GM18873 (cell line): ENCODE measurements at regions not wholly inside any gene's neighbourhood (a gene's known extent, or its start where the extent isn't known, plus 50 kb on each side); places are given as distances from the start of the nearest gene placed in this dataset.
A peak's percentile ranks its signal among the peaks of the same experiment; 100 is the strongest.
"Not testable (repeated sequence)": the region's sequence is repeated elsewhere in the genome, so short reads cannot be mapped to it uniquely, and the experiment has no call there.

Source experiments
- ATAC-seq: cut with Tn5 transposase; IDR thresholded peaks from one replicate; pipeline ENCODE4 v1.9.1; 2021; ENCODE audit warnings: mild to moderate bottlenecking, moderate library complexity, moderate number of reproducible peaks; ENCODE audit not compliant: unreplicated experiment, low FRiP score

DNA sequence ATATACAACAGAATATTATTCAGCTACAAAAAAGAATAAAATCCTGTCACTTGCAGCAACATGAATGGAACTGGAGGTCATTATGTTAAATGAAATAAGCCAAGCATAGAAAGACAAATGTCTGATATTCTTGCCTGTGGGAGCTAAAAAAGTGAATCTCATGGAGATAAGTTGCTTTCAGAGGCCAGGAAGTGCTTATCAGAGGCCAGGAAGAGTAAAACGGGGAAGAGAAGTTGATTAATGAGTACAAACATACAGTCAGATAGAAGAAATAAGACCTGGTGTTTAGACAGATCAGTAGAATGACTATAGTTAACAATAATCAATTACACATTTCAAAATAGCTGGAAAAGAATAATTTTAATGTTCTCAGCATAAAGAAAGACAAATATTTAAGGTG, 54.4 kb upstream of the CPHXL start:
- no peak for ATAC-seq

DNA sequence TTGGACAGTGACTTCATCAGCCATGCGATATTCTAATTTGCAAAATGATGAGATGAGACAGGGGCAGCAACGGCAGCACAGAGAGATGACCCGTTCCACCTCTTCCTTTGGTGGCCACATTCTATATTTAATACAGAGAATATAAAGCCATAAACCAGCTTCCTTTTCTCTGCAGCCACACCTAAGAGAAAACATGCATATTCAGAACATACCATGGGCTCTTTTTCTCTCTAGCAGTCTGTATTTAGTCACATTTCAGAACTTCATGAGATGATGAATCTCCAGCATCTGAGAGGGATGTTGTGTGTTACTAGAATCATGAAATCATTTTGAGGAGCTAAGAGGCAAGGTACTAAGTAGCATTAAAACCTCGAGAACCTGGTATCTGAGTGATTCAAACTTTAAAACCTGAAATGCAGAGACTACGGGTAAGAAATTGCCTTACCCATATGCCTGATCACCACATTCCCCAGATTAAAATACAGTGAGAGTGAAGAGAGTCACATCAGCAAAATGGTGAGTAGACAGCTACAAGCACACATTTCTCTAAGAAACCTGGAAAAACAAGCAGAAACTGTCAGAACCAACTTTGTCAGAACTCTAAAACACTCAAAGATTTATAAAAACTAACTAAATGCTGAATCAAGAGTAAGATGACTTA, 55.5 kb upstream of the CPHXL start:
- ATAC-seq = no peak

DNA sequence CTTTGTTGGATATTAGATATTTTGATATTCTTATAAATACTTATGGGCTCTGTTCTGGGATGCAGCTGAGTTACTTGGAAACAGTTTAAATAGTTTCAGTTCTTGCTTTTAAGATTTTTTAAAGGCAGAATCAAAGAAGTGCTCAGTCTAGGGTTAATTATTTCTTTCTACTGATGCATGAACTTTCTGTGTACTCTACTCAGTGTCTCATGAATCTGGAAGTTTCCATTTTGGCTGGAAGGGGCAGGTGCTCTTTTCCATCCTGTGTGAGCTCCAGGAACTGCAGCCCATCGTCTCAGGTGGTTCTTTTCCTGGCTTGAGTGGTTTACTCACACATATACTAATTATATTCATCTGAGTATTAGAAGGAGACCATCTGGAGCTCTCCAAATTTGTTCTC, 61.1 kb upstream of the CPHXL start:
- ATAC-seq = no peak

DNA sequence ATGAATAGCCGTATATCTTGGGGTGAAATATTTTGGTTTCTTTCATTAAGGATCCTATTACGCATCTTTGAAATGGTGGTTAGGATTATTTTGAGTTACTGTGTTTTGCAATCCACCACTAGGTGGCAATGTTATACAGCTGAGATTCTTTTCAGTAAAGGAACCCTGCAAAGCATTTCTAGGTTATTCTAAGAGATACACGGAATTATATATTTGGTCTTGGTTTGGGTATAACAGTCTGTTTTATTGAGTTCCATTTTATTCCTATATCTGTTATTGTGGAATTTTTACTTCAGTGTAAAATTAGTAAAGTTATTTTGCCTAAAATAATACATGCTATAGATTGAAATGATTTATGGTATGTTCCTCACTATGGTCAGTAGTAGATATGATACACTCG, 62.9 kb upstream of the CPHXL start:
- ATAC-seq = peak; percentile 61

DNA sequence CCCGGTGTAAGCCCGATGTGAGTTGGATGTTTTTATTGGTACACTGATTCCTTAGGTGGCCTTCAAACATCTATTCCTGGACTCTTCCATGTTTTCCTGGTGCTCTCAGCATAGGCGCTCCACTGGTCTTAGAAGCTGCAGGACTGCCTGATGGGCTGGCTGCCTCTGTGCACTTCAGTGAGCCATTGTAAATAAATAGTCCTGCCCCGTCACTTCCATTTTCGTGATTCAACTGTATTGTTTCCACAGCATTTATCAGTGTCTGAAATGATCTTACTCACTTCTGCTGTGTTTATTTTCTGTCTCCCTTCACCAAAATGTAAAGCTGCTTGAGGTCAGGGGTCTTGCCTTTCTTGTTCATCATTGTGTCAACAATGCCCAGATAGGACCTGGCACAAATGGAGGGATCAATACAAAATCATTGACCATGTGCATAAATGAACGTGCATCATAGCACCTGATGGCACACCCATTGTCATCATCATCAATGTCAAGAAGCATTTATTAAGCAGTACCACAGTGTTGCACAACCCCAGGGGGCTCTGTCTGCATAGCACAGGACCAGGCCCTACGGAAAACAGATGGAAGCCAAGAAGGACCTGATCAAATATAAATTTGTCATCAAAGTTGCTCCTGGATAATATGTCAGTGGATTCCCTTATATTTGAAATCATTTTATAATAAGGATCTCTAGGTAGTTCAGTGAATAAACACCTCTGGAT, 66.6 kb upstream of the CPHXL start:
- no peak for ATAC-seq

DNA sequence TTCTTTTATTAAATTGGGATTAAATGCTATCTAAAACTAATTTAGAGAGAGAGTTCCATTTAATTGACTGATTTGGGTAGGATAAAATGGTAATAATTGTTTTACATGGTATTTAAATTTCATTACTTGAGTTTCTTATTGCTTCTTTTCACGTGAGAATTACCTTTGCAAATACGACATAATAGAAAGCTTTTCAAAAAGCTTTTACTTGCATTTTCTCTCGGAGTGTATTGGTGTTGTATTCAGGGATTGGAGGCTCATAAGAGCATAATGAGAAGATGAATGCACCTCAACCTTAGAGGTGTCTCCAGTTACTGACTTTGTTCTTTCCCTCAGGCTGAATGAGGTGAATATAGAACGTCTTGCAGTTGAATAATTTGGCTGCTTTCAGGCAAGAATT, 67.4 kb upstream of the CPHXL start:
- ATAC-seq = no peak

DNA sequence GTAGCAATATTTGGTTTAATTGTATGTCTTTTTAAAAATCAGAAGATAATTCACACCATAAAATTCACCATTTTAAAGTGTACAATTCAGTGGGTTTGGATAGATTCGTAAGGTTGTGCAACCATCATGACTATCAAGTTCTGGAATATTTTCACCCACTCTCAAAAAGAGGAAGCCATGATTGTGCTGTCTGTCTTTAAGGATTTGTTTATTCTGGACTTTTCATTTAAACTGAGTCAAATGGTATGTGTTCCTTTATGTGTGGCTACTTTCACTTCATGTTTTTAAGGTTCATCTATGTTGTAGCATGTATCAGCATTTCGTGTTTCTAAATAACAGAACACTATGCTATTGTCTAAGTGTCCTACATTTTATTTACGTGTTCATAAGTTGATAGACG, 68.1 kb upstream of the CPHXL start:
- ATAC-seq = no peak

DNA sequence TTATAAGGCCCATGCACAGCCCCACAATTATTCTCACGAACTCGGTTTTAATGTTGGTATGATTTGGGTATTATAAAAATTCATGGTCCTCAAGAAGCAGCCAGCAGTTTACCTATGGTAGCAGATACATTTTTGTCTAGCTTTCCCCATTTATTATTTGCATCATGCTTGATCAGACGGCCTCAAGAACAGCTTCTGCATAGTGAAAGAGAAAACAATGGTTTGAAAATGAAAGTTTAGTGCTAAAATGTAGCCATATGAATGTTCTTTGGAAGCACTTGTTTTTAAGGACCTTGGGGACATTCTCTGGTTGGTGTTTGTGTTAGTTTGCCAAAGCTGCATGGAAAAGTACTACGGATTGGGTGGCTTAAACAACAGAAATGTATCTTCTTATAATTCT, 72.4 kb upstream of the CPHXL start:
- ATAC-seq = no peak

DNA sequence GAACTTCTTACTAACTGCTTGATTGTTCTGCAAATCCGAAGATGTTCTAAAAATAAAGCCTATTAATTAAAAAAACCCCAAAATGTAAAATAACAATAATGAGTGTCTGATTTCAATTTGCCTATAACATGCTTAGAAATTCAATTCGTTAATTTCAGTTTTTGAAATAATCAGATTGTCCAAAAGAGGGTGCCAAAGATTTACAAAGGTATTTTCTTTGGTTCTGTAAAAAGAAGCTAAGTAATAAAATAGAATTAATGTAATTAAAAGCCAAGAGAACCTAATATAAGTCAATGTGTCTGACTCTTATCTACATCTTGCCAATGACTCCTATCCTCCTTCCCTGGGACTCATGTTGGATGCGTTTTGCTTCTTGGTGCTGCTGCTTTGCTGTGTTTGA, 75.0 kb upstream of the CPHXL start:
- ATAC-seq = no peak

DNA sequence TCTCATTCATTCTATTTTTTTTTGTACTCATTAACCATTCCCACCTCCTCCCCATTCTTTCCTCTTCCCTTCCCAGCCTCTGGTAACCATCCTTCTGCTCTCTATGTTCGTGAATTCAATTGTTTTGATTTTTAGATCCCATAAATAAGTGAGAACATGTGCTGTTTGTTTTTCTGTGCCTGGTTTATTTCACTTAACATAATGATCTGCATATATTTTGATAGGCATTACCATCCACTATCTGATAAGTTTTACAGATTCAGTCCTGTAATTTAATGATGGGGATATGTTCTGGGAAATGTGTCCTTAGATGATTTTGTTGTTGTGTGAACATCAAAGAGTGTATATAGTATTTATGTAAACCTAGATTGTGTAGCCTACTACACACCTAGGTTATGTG, 77.5 kb upstream of the CPHXL start:
- no peak for ATAC-seq

DNA sequence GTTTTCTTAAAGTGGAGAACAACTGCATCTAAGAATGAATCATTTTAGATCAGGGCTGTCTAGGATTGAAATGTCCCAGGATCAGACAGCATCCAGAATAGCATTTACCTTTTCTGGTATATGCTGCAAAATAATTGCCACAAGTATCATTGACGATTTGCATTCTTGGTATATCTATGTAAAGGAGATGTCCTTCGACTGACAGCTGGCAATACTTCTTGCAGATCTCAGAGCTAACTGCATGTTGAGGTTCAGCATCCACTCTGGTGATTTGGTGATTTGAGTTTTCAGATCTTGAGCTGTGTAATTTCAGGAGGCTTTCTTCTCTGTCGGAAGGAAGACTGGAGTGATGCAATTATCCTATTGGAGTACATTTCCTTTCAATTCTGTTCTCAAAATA, 78.1 kb upstream of the CPHXL start:
- no peak for ATAC-seq

DNA sequence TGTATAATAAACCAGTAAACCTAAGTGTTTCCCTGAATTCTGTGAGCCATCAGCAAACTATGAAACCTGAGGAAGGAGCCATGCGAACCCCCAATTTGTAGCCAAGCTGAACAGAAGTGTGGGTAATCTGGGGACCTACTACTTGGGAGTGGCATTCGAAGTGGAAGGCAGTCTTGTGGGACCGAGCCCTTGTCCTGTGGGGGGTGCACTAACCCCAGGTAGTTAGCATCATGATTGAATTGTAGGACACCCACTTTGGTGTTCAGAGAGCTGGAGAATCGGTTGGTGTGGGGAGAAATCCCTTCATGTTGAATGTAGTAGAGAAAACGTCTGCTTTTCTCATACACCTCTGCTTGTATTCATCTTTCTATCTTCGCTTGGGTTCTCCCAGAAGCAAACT, 79.7 kb upstream of the CPHXL start:
- no peak for ATAC-seq

DNA sequence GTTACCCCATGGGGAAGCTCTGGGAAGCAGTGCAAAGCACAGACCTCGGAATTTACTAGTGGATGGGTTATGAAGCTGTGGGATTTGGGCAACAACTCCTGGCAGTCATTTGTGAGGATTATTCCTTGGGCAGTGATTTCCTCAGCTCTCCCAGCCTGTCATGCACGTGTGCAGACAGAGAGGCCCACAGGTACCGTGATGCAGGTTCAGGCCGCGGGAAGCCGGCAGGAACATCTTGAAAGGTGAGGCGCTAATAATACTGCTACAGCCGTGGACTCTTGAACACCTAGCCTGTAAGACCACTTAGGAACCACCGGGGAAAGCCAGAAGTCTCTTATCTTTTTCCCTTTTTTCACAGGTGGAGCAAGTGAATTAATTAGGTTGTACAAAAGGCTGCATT, 80.2 kb upstream of the CPHXL start:
- no peak for ATAC-seq

DNA sequence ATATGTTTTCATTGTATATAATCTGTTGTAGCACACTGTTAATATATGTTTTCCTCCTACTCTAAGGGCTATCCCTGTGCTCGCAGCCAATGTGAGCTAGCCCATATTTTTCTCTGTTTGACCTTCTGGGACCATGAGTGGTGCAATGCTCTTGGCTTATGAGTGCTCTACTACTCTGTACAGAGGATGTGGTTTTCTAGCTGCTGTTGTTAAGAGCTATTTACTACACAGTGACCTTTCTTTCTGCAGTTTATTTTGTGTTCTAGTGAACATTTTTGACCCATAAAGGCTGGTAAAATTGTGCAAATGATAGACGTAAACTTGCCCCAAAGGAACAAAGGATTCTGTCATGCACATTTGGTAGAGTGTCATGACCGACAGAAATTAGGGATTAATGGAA, 84.1 kb upstream of the CPHXL start:
- ATAC-seq = no peak

DNA sequence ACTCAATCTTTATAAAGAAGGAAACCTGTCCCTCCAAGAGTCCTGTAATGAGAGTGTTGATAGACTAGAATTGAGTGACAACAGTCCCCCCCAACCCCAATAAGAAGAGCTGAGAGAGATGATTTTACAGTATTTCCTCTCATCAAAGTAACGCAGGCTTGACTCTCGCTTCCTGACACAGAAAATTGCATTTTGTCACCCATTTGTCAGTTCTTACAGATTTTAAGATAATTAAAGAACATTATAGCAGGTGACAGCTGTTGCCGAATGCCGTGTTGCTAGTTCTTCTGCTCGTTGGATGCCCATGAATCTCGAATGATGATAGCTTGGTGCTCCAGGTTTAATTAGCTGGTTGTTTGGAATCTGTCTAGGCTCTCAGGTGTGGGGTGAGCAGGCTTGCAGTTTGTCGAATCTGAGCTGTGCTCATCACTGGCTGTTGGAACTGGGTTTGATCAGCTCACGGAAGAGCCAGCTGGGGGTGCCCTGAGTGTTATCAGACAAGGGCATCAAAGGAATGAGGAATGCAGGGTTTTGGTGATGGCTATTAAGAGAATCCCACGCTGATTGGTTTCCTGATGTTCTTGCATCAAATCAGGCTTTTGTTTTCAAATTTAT, 84.8 kb upstream of the CPHXL start:
- no peak for ATAC-seq

DNA sequence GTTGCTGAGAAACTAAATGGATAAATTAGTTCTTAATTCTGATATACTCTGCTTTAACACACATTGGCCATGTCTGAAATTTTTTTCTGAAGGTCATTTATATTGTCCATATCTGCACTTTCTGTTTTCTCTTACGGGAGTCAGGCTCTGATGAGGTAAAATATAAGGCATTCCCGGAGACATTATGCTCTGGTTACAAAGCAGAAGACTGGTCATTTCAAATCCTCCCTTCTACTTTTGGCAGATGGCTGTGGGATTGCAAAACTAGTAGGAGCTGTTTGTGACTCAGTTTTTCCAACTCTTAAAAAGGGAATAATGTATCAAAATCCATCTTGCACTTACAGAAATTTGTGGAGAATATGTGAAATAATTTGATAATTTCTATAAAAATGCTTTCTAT, 92.2 kb upstream of the CPHXL start:
- ATAC-seq = no peak

DNA sequence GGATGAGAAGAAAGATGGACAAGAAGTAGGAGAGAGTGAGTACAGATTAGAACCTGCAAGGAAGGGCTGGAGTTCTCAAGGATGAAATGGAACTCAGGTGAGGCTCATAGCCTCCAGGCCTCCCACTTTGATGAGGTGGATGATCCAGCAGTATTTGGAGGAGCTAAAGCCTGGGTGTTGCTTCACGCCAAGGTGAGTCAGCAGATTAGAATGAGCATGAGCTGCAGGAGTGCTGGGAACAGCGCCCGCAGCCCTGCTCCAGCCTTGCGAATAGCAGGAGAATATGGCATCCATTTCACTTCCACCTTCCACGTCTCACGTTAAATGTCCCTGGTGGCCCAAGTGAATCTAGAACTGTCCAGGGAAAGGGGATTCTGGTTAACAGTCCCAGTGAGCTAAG, 94.4 kb upstream of the CPHXL start:
- no peak for ATAC-seq

DNA sequence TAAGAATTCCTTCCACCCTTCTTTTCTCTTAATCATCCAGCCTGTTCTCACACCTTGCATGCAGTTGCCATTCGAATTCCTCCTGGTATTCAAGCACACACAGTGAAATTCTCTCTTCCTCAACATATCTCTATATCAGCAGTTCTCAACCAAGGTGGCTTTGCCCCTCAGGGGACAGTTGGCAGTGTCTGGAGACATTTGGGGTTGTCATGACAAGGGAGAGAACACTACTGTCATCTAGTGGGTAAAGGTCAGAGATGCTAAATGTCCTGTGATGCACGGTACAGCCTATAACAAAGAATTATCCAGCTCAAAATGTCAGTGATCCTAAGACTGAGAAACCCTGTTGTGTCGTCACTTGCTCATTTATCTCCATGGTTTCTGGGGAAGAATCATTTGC, 94.8 kb upstream of the CPHXL start:
- no peak for ATAC-seq

DNA sequence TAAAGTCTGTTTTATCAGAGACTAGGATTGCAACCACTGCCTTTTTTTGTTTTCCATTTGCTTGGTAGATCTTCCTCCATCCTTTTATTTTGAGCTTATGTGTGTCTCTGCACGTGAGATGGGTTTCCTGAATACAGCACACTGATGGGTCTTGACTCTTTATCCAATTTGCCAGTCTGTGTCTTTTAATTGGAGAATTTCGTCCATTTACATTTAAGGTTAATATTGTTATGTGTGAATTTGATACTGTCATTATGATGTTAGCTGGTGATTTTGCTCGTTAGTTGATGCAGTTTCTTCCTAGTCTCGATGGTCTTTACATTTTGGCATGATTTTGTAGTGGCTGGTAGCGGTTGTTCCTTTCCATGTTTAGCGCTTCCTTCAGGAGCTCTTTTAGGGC, 99.5 kb upstream of the CPHXL start:
- not testable (repeated sequence) for ATAC-seq

DNA sequence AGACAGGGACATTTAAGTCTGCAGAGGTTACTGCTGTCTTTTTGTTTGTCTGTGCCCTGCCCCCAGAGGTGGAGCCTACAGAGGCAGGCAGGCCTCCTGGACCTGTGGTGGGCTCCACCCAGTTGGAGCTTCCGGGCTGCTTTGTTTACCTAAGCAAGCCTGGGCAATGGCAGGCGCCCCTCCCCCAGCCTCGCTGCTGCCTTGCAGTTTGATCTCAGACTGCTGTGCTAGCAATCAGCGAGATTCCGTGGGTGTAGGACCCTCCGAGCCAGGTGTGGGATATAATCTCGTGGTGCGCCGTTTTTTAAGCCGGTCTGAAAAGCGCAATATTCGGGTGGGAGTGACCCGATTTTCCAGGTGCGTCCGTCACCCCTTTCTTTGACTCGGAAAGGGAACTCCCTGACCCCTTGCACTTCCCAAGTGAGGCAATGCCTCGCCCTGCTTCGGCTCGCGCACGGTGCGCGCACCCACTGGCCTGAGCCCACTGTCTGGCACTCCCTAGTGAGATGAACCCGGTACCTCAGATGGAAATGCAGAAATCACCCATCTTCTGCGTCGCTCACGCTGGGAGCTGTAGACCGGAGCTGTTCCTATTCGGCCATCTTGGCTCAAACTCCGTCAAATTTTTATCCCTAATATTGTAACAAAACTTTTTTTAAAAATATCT, 101.2 kb upstream of the CPHXL start:
- not testable (repeated sequence) for ATAC-seq

DNA sequence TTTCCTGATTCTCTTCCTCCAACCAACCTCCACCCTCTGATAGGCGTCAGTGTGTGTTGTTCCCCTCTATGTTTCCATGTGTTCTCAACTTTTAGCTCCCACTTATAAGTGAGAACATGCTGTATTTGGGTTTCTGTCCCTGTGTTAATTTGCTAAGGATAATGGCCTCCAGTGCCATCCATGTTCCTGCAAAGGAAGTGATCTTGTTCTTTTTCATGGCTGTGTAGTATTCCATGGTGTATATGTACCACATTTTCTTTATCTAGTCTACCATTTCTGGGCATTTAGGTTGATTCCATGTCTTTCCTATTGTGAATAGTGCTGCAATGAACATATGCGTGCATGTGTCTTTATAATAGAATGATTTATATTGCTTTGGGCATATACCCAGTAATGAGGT, 107.1 kb upstream of the CPHXL start:
- not testable (repeated sequence) for ATAC-seq
